ENCODE measurements at regions not wholly inside any gene's neighbourhood (a gene's known extent, or its start where the extent isn't known, plus 50 kb on each side); places are given as distances from the start of the nearest gene placed in this dataset.

- TF ChIP-seq CTCF (IDR thresholded peaks at IDR 0.05) = no peak
- no peak for TF ChIP-seq POLR2A (IDR thresholded peaks at IDR 0.05)
Measured at GRCh38 chr12:24079083-24079482, 129.6 kb upstream of the SOX5 start.
